ENCODE measurements at regions not wholly inside any gene's neighbourhood (a gene's known extent, or its start where the extent isn't known, plus 50 kb on each side); places are given as distances from the start of the nearest gene placed in this dataset.

DNA sequence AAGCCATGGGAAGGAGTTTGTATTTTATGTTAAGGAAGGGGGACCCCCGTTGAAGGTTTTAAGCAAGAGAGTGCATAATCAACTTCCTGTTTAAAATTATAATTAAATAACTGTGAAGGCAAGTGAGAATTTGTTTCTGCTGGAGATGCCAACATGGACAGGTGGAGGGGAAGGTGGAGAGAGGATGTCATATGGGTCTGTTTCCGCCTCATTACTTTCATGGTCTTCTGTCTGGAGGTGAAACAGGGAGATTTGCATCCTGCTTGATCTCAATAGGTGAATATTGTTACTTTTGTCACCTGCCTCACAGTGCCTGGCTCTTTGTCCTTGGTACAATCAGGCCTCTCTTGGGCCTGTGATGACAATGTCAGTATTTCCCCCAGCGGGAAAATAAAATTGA, 300.6 kb upstream of the LMCD1 start:
- DNase-seq (ENCODE audit: low read depth in 2 of 2) = no peak

GRCh38 chr3:8201886-8202285, 299.7 kb upstream of the LMCD1 start:
- no peak for DNase-seq (ENCODE audit: low read depth in 2 of 2)

DNA sequence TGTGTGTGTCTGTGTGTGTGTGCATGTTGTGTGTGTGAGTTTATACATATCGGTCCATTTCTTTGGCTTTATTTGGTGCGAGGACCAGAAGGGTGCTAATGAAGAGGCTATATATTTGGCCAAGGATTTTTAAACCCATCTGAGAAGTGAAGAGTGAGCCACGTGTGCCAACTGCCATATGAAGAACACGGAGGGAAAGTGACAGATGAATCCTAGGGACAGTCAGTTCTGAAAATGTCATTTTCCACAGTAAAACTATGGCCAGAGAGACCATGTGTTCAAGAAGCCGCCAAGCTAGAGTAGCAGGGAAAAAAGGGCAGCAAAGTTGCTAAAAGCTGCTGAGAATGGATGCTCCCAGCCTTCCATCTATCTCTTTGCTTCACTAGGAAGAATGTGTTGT, 297.3 kb upstream of the LMCD1 start:
- no peak for DNase-seq (ENCODE audit: low read depth in 2 of 2)

- no peak for DNase-seq (ENCODE audit: low read depth in 2 of 2)
Observed at GRCh38 chr3:8204853-8205650, 296.6 kb upstream of the LMCD1 start.

GRCh38 chr3:8205881-8206280, 295.7 kb upstream of the LMCD1 start:
- no peak for DNase-seq (ENCODE audit: low read depth in 2 of 2)

- no peak for DNase-seq (ENCODE audit: low read depth in 2 of 2)
Observed at GRCh38 chr3:8206971-8207617, 294.5 kb upstream of the LMCD1 start.

DNA sequence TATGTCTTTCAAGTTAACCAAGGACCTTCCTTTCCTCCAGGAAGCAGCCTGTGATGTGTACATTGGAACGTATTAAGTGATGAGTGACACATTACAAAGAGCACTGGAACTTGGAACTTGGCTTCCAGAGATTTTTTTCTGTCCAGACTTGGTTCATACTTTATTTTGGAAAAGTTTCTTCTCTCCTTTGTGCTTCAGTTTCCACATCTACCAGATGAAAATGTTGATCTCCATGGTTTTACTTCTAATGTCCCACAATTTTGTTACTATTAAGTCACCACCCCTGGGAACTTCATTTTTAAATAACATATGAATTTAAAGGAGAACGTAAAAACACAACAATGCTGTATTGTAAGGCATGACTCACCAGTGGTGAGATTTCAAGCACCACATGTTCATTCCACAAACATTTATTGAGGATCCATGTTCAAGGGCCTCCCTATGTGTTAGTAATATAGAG, 290.7 kb upstream of the LMCD1 start:
- DNase-seq (ENCODE audit: low read depth in 2 of 2) = no peak

GRCh38 chr3:8212794-8213193, 288.8 kb upstream of the LMCD1 start:
- DNase-seq (ENCODE audit: low read depth in 2 of 2) = no peak

DNA sequence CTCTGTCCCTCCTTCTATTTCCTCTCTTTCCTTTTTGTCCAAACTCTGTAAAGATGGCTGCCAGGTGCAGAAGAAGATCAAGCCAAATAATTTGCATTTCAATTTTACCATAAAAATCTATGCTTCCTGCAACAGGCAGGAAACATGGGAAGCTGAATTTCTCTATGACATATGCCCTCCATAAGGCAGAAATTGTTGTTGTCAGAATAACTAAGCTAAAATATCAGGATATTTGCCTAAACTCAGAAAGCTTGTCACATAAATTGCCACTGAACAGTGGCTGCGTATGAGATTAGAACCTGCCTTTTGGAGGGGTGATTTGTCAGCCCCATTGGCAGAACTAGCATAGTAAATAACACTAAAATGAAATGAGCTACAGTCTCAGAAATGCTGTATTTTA, 288.3 kb upstream of the LMCD1 start:
- no peak for DNase-seq (ENCODE audit: low read depth in 2 of 2)

GRCh38 chr3:8215821-8216220, 285.8 kb upstream of the LMCD1 start:
- DNase-seq (ENCODE audit: low read depth in 2 of 2) = no peak

GRCh38 chr3:8218353-8218940, 283.2 kb upstream of the LMCD1 start:
- DNase-seq (ENCODE audit: low read depth in 2 of 2) = no peak

DNA sequence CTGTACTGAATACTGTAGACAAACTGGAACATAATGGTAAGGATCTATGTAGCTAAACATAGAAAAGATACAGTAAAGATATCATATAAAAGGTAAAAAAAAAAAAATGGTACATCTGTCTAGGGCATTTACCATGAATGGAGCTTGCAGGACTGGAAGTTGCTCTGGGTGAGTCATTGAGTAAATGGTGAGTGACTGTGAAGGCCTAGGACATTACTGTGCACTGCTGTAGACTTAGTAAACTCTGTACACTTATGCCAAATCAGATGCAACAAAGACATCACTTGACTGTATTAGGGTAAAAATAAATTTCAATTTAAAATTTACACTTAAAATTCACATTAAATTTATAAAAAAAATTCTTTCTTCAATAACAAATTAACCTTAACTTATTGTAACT, 281.3 kb upstream of the LMCD1 start:
- no peak for DNase-seq (ENCODE audit: low read depth in 2 of 2)

DNA sequence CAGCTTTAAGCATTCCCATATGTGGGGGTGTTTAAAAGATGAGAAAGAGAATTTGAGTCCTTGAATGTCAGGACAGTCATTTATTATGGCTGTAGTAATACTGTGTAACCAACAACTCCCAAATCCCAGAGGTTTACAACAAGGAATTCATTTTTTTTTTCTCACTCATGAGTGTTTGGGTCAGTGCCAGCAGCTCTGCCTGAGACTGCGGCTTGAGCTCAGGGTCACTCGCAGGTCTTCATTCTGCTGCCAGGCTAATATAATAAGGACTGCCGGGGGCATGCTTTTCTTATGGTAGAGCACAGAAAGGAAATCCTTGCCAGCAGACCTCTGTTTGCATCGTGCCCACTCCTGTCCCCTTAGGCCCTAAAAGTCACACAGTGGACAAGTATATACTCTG, 277.9 kb upstream of the LMCD1 start:
- no peak for DNase-seq (ENCODE audit: low read depth in 2 of 2)

DNA sequence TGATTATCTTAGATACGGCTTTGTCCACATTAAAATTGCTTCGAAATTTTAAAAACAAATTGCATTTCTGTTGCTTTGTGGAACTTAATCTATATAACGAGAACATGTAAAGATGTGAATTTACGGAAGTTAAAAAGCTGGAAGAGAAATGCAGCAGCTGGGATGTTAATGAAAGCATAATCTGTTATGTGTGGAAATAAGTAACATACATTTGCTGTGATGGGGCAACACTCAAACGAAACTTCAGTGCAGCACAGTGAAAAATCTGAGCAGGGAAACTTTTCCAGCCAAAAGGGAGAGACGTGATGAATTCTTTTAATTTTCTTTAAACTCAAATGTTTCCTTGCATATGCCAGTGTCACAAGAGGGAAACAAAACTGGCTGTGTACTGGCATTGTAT, 276.7 kb upstream of the LMCD1 start:
- DNase-seq (ENCODE audit: low read depth in 2 of 2) = no peak

DNA sequence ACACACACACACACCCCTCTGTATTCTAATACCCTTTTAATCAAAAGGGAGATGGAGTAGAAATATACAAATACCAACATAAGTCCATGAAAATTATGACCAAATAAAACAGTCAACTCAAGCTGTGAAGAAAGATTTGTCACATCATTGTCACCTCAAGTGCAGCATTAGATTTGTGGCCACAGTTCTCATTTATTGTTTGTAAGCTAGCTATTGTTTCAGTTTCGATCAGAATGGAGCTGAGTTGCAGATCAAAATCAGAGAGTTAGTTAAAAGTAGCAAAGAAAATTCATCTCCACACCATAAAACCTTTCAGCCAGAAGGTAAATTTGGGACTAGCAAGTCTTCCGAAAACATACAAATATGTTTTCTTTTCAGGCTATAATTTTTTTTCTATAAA, 267.7 kb upstream of the LMCD1 start:
- DNase-seq (ENCODE audit: low read depth in 2 of 2) = no peak

DNA sequence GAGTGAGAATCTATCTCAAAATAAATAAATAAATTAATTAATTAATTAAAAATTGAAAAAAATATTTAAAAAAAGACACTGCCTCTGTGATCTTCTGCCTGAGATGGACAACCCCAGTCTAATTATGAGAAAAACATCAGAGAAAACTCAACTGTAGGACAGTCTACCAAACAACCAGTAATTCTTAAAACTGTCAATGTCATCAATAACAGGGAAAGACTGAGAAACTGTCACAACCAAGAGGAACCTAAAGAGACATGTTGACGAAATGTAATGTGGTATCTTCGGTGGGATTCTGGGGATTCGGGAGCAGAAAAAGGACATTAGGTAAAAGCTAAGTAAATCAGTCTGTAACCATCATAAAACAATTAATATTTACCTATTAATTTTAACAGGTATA, 265.4 kb upstream of the LMCD1 start:
- DNase-seq (ENCODE audit: low read depth in 2 of 2) = no peak

DNA sequence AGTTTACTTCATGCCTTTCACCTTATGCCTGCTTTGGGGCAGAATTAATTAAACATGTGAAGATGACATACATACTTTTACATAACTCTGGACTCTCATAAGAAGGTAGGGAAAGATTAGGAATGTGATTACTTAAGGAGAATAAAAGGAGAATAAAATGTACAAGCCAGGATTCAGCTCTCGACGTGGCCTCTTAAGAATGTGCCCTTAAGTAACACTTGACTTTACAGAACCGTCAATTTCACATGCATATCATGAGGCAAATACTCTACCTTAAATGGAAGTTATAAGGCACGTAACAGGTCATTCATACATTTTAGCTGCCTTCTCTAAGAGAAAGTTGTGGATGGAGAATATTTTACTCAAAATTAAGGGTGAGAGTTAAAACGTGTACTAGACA, 263.7 kb upstream of the LMCD1 start:
- no peak for DNase-seq (ENCODE audit: low read depth in 2 of 2)

- DNase-seq (ENCODE audit: low read depth in 2 of 2) = no peak
Observed at GRCh38 chr3:8238432-8238831, 263.2 kb upstream of the LMCD1 start.

- DNase-seq (ENCODE audit: low read depth in 2 of 2) = no peak
Observed at GRCh38 chr3:8239095-8239494, 262.5 kb upstream of the LMCD1 start.

DNA sequence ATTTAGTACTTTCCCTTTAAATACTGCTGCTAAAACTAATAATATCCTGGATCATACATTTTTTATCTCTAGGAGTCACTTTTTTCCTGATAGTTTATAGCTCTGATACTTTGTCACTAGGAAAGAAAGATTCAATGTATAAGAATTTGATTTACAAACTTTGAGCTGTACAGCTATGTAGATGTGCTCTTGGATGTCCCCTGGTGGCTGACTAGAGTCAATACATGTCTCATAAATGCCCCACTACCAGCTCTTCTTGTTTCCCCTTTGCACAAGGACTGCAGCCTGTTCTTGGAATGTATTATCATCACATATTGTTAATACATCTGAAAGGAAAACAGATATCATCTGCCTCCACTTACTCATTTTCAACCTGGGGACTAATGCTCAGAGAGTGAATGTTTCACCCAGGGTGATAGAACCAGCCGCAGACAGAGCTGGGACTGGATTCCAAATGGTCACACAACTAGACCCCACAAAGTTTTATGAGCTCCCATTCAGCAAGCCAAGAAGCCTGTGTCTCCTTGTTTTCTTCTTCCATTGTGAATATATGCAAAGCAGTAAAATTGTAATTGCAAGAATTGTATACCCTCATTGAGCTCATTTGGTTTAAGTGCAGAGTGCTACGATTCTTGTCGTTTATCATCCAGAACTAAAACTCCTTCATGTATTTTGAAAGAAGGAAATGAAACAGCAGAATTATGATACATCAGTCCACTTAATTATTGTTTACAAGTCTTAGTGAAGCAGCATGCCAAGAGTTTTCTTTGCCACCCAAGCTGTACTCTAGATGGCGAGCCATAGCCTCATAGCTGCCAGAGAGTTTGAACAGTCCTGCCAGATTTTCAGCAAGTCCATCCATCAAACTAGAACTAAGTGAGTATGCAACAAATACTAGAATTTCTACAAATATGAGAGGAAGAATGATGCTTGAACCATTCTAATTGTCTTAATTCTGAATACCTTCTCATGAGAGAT, 261.6 kb upstream of the LMCD1 start:
- DNase-seq (ENCODE audit: low read depth in 2 of 2) = no peak

DNA sequence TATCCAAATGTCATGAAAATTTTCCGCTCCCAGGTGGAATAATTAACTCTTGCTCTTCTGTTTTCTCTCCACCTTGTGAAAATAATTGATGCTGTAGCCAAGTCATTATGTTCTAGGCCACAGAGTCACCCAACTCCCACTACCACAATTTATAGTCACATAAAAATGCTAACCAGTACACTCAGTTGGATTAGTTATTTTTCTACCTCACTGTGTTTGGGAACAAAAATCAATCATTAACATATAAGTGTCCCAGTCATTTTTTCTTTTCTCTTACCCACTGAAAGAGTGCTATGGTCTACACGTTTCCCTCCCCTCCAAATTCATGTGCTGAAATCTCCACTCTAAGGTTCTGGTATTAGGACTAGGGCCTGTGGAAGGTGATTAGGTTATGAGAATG, 255.6 kb upstream of the LMCD1 start:
- no peak for DNase-seq (ENCODE audit: low read depth in 2 of 2)

GRCh38 chr3:8253201-8253600, 248.4 kb upstream of the LMCD1 start:
- DNase-seq (ENCODE audit: low read depth in 2 of 2) = no peak
